K562 (cell line): ENCODE measurements at regions not wholly inside any gene's neighbourhood (a gene's known extent, or its start where the extent isn't known, plus 50 kb on each side); places are given as distances from the start of the nearest gene placed in this dataset.

ENCODE experiments used
- ATAC-seq: fragments of 200-7000 bp; cut with Tn5 transposase; 3 replicates; pipeline ENCODE4 v1.9.1; 2020; ENCODE audit warnings: moderate library complexity
- BruUV-seq: library from RNA; stranded (reverse); fragments of 400-500 nt; replicated peaks from 2 replicates; lab custom pipeline; 2021; lab: Mats Ljungman, UMichigan
- CTCF ChIA-PET: fragments of 300-600 bp; formaldehyde crosslinking; extraction: SDS; loops from one replicate; lab custom pipeline; 2021; ENCODE audit warnings: low intra/inter-chr PET ratio; lab: Yijun Ruan, JAX
- POLR2A ChIA-PET: fragments of 300-600, 350-650 bp; sonication (Branson Sonifier 250); formaldehyde crosslinking; extraction: SDS; loops from one replicate; lab custom pipeline; 2021; ENCODE audit warnings: antibody characterized with exemption, inconsistent platforms; lab: Yijun Ruan, JAX
- DNase-seq, 4 experiments: peaks; one replicate each; pipeline versions ENCODE4 v3.0.0 to v3.0.0-alpha.2; 2011 to 2018; ENCODE audit warnings: low spot score in 3 of 4, mixed read lengths in 3 of 4; ENCODE audit errors: extremely low read depth in 1 of 4
- FAIRE-seq: peaks from 2 replicates; lab custom pipeline; 2011; peaks lifted over from hg19 to GRCh38; lab: Jason Lieb, UNC
- H2AFZ ChIP-seq: 2 replicates; pipeline ENCODE4 v1.6.0; 2011; ENCODE audit warnings: low read depth, low read length, control low read depth, inconsistent platforms
- H3K27ac ChIP-seq: fragments of 200-600 bp; 3 replicates; pipeline ENCODE4 v1.8.0; 2011; ENCODE audit warnings: low read depth, mild to moderate bottlenecking, control low read depth, inconsistent platforms, low read length, moderate library complexity, mixed read lengths; ENCODE audit errors: extremely low read depth
- H3K27me3 ChIP-seq, 2 experiments: fragments of 300-600 bp in 1 of 2; 2 replicates in 1 of 2; 3 replicates in 1 of 2; pipeline versions ENCODE4 v1.6.0 to v1.8.0; 2011; ENCODE audit warnings: inconsistent platforms in 2 of 2, low read length in 2 of 2, mild to moderate bottlenecking in 1 of 2, mixed read lengths in 1 of 2, moderate library complexity in 1 of 2; ENCODE audit not compliant: control insufficient read depth in 2 of 2, insufficient read depth in 2 of 2
- H3K36me3 ChIP-seq: fragments of 300-600 bp; 3 replicates; pipeline ENCODE4 v1.8.0; 2011; ENCODE audit warnings: mild to moderate bottlenecking, low read length, inconsistent platforms; ENCODE audit not compliant: control insufficient read depth, insufficient read depth
- H3K4me1 ChIP-seq, 2 experiments: fragments of 200-600 bp in 1 of 2; replicated peaks in 1 of 2; 2 replicates in 1 of 2; 3 replicates in 1 of 2; pipeline versions ENCODE4 v1.5.1 to v1.8.0; 2011; ENCODE audit warnings: inconsistent platforms in 2 of 2, low read length in 2 of 2, mild to moderate bottlenecking in 1 of 2, mixed read lengths in 1 of 2, moderate library complexity in 1 of 2; ENCODE audit not compliant: control insufficient read depth in 2 of 2, insufficient read depth in 2 of 2
- H3K4me2 ChIP-seq: 2 replicates; pipeline ENCODE4 v1.6.1; 2011; ENCODE audit warnings: low read length, control low read depth, inconsistent platforms, mixed read lengths; ENCODE audit not compliant: insufficient read depth
- H3K4me3 ChIP-seq: fragments of 200-600 bp; sonication (generic), shearing (Covaris generic); 2 replicates; pipeline ENCODE4 v1.5.1; 2016; ENCODE audit warnings: control low read depth, inconsistent platforms
- H3K79me2 ChIP-seq: fragments of 200-600 bp; 3 replicates; pipeline ENCODE4 v1.8.0; 2011; ENCODE audit warnings: low read length, inconsistent platforms; ENCODE audit not compliant: control insufficient read depth, insufficient read depth
- H3K9ac ChIP-seq, 2 experiments: 2 replicates each; pipeline versions ENCODE4 v1.6.0 to v1.6.1; 2011; ENCODE audit warnings: low read depth in 2 of 2, low read length in 2 of 2, control low read depth in 1 of 2, inconsistent platforms in 1 of 2, mild to moderate bottlenecking in 1 of 2, mixed read lengths in 1 of 2; ENCODE audit not compliant: insufficient read depth in 1 of 2
- H3K9me1 ChIP-seq: one replicate; pipeline ENCODE4 v1.6.0; 2011; ENCODE audit warnings: inconsistent platforms, mild to moderate bottlenecking, low read length, moderate library complexity; ENCODE audit not compliant: control insufficient read depth, insufficient read depth
- H3K9me3 ChIP-seq: replicated peaks from 2 replicates; pipeline ENCODE4 v1.5.1; 2011; ENCODE audit warnings: low read depth, low read length, inconsistent platforms; ENCODE audit not compliant: control insufficient read depth, insufficient read depth
- H4K20me1 ChIP-seq: replicated peaks from 2 replicates; pipeline ENCODE4 v1.6.1; 2011; ENCODE audit warnings: low read length, inconsistent platforms, mixed read lengths; ENCODE audit not compliant: control insufficient read depth, insufficient read depth
- HDAC3 ChIP-seq: fragments of 450-650 bp; IDR thresholded peaks from 2 replicates; pipeline ENCODE4 v1.6.1; 2018; ENCODE audit warnings: borderline replicate concordance, mild to moderate bottlenecking, moderate library complexity; ENCODE audit not compliant: partially characterized antibody
- KAT7 ChIP-seq: sonication (generic); formaldehyde crosslinking; IDR thresholded peaks from 2 replicates; pipeline ENCODE4 v1.8.0; 2022; ENCODE audit warnings: missing genetic modification reagents, mild to moderate bottlenecking, borderline replicate concordance
- NCOA4 ChIP-seq: fragments of 450-650 bp; IDR thresholded peaks from 2 replicates; pipeline ENCODE4 v1.6.1; 2018; ENCODE audit warnings: mild to moderate bottlenecking; ENCODE audit not compliant: partially characterized antibody
- PHB2 ChIP-seq: fragments of 450-650 bp; IDR thresholded peaks from 2 replicates; pipeline ENCODE4 v1.6.1; 2017; ENCODE audit warnings: low read depth
- POLR2G ChIP-seq: fragments of 200-400 bp; formaldehyde crosslinking; IDR thresholded peaks from 2 replicates; pipeline ENCODE4 v1.6.1; 2017; ENCODE audit warnings: low read depth, mild to moderate bottlenecking, antibody characterized with exemption, low read length, moderate library complexity
- SETDB1 ChIP-seq: IDR thresholded peaks from one replicate; pipeline ENCODE4 v1.6.1; 2012; ENCODE audit warnings: low read length, control low read depth, inconsistent platforms
- STAT5A ChIP-seq: IDR thresholded peaks from 2 replicates; pipeline ENCODE4 v1.6.1; 2012; ENCODE audit warnings: low read length, inconsistent platforms, borderline replicate concordance
- WGBS: fragments of 100-300 bp; shearing (Covaris generic); methylation state at CpG from one replicate; pipeline ENCODE4 v1.1.6; 2016; ENCODE audit warnings: low coverage, mixed read lengths; ENCODE audit not compliant: insufficient coverage; ENCODE audit errors: missing lambda C conversion rate; 5-methylcytosine and 5-hydroxymethylcytosine counted together
- in situ Hi-C: fragments of 300-500 bp; cut with MboI; formaldehyde crosslinking; loops from 4 replicates; pipeline ENCODE4 v1.15.0; 2018; ENCODE audit warnings: inconsistent platforms, mixed read lengths
- intact Hi-C: fragments of 100-400 bp; cut with micrococcal nuclease; formaldehyde crosslinking; loops from 2 replicates; pipeline ENCODE4 v1.14.2; 2022

GRCh38 chr2:147365622-147366021 is 479.2 kb upstream of the ACVR2A start:
- Histone ChIP-seq H3K4me2 (no peak overlapping the region), H3K4me1 (no peaks in the 10 kb centered on the region), H3K27me3 (no peaks in the 10 kb centered on the region), H4K20me1 (no peaks in the 10 kb centered on the region), H3K79me2 (no peaks in the 10 kb centered on the region), H3K9ac (no peak overlapping the region), H2AFZ (no peak overlapping the region), H3K9me1 (no peaks in the 10 kb centered on the region), H3K27ac (no peak overlapping the region), H3K4me3 (no peak overlapping the region), H3K9me3 (no peaks in the 10 kb centered on the region), H3K36me3 (no peaks in the 10 kb centered on the region)
- ATAC-seq = no peak
- intact Hi-C loops (no loop called here), in situ Hi-C loops (no loop called here)
- CTCF ChIA-PET = no interaction called here
- no peak for TF ChIP-seq NCOA4
- TF ChIP-seq POLR2G = no peak
- TF ChIP-seq PHB2 = no peak
- TF ChIP-seq HDAC3 = no peak
- TF ChIP-seq SETDB1 = no peak
- WGBS = 0% methylated on average over 4 of the region's 4 CpGs
- DNase-seq = no peak
- POLR2A ChIA-PET = no interaction called here
- BruUV-seq = no TSS peak
- FAIRE-seq = no peak

GRCh38 chr2:147364597-147364996 is 480.2 kb upstream of the ACVR2A start:
- Histone ChIP-seq H3K4me3 (no peak overlapping the region), H3K36me3 (no peaks in the 10 kb centered on the region), H3K9me1 (no peaks in the 10 kb centered on the region), H3K27ac (no peak overlapping the region), H3K9me3 (no peaks in the 10 kb centered on the region), H3K4me2 (no peak overlapping the region), H4K20me1 (no peaks in the 10 kb centered on the region), H3K4me1 (no peaks in the 10 kb centered on the region), H3K27me3 (no peaks in the 10 kb centered on the region), H3K79me2 (no peaks in the 10 kb centered on the region), H3K9ac (no peak overlapping the region), H2AFZ (no peak overlapping the region)
- BruUV-seq = no TSS peak
- no peak for DNase-seq
- in situ Hi-C loops (no loop called here), intact Hi-C loops (no loop called here)
- FAIRE-seq = no peak
- TF ChIP-seq STAT5A (no peak), KAT7 (no peak)
- no peak for ATAC-seq
- CTCF ChIA-PET = no interaction called here
- 0% methylated on average over 3 of the region's 3 CpGs for WGBS
- POLR2A ChIA-PET = no interaction called here
